ENCODE measurements at regions not wholly inside any gene's neighbourhood (a gene's known extent, or its start where the extent isn't known, plus 50 kb on each side); places are given as distances from the start of the nearest gene placed in this dataset.

DNA sequence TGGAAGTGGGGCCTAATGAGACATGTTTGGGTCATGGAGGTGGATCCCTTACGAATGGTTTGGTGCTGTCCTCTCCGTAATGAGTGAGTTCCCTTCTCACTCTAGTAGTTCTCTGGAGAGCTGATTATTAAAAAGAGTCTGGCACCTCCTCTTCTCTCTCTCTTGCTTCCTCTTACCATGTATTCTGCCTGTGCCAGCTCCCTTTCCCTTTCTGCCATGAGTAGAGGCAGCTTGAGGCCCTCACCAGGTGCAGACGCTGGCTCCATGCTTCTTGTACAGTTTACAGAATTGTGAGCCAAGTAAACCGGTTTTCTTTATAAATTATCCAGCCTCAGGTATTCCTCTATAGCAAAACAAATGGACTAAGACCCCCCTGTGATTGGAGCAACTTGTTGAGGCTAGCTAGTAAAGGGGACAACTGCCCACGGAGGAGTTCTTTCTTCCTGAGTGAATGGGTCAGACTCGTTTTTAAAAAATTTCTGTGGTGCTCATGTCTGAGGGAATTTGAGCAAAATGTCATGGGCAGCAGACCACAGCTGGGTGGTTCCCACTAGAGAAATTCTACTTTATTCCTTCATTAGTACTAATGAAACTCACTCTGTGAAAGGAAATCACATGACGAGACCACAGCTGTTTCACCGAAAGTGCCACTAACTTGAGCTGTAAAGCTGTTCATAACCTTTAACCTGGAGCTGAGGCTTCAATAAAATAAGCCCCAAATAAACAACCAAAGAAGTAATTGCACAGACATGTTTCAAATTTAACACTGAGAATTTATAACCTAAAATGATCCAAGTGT, 210.0 kb downstream of the NFKBIZ start:
- no peak for TF ChIP-seq PPARA (CRISPR knock-in tag; IDR thresholded peaks at IDR 0.05; ENCODE audit: borderline replicate concordance)
- TF ChIP-seq OSR1 (CRISPR knock-in tag; IDR thresholded peaks at IDR 0.05), result no peak
- no peak for TF ChIP-seq CSDC2 (CRISPR knock-in tag; IDR thresholded peaks at IDR 0.05)
- TF ChIP-seq RARB (CRISPR knock-in tag; IDR thresholded peaks at IDR 0.05), result no peak
